ENCODE measurements at regions not wholly inside any gene's neighbourhood (a gene's known extent, or its start where the extent isn't known, plus 50 kb on each side); places are given as distances from the start of the nearest gene placed in this dataset.
"Not testable (repeated sequence)": the region's sequence is repeated elsewhere in the genome, so short reads cannot be mapped to it uniquely, and the experiment has no call there.

GRCh38 chr5:25448646-25449045 is 803.9 kb upstream of the CDH10 start:
- no peak for ATAC-seq

GRCh38 chr5:25448190-25448621 is 803.4 kb upstream of the CDH10 start:
- ATAC-seq: no peak

GRCh38 chr5:25446061-25446420 is 801.3 kb upstream of the CDH10 start:
- ATAC-seq: not testable (repeated sequence)

GRCh38 chr5:25445381-25446060 is 800.7 kb upstream of the CDH10 start:
- not testable (repeated sequence) for ATAC-seq

- no peak for ATAC-seq
These were observed 799.9 kb upstream of the CDH10 start for GRCh38 chr5:25444697-25445096.

- ATAC-seq: no peak
These were observed 797.0 kb upstream of the CDH10 start for GRCh38 chr5:25441810-25442209.

GRCh38 chr5:25439025-25439424 is 794.2 kb upstream of the CDH10 start:
- no peak for ATAC-seq

- ATAC-seq: not testable (repeated sequence)
These were observed 793.6 kb upstream of the CDH10 start for GRCh38 chr5:25438375-25438774.

GRCh38 chr5:25436452-25436851 is 791.7 kb upstream of the CDH10 start:
- no peak for ATAC-seq

GRCh38 chr5:25435882-25436281 is 791.1 kb upstream of the CDH10 start:
- ATAC-seq: no peak

- no peak for ATAC-seq
These were observed 782.5 kb upstream of the CDH10 start for GRCh38 chr5:25427240-25427639.

GRCh38 chr5:25423271-25423670 is 778.5 kb upstream of the CDH10 start:
- ATAC-seq: no peak

- no peak for ATAC-seq
These were observed 774.9 kb upstream of the CDH10 start for GRCh38 chr5:25419684-25420083.

GRCh38 chr5:25418978-25419377 is 774.2 kb upstream of the CDH10 start:
- no peak for ATAC-seq

GRCh38 chr5:25418319-25418859 is 773.6 kb upstream of the CDH10 start:
- ATAC-seq: no peak

- no peak for ATAC-seq
These were observed 772.2 kb upstream of the CDH10 start for GRCh38 chr5:25416960-25417359.

- no peak for ATAC-seq
These were observed 771.2 kb upstream of the CDH10 start for GRCh38 chr5:25415970-25416369.

- ATAC-seq: no peak
These were observed 770.0 kb upstream of the CDH10 start for GRCh38 chr5:25414742-25415141.

GRCh38 chr5:25412116-25412661 is 767.4 kb upstream of the CDH10 start:
- no peak for ATAC-seq

GRCh38 chr5:25407365-25407764 is 762.6 kb upstream of the CDH10 start:
- ATAC-seq: not testable (repeated sequence)

GRCh38 chr5:25405850-25406249 is 761.1 kb upstream of the CDH10 start:
- no peak for ATAC-seq

GRCh38 chr5:25399878-25400480 is 755.2 kb upstream of the CDH10 start:
- no peak for ATAC-seq

GRCh38 chr5:25393957-25394356 is 749.2 kb upstream of the CDH10 start:
- no peak for ATAC-seq

GRCh38 chr5:25393256-25393655 is 748.5 kb upstream of the CDH10 start:
- no peak for ATAC-seq

All from activated CD4-positive, CD25-positive, alpha-beta regulatory T cell treated with anti-CD3 and anti-CD28 coated beads, Interleukin-2, amount 50 U/mL, for 24 hours (primary cell).